ENCODE measurements at regions not wholly inside any gene's neighbourhood (a gene's known extent, or its start where the extent isn't known, plus 50 kb on each side); places are given as distances from the start of the nearest gene placed in this dataset.

DNA sequence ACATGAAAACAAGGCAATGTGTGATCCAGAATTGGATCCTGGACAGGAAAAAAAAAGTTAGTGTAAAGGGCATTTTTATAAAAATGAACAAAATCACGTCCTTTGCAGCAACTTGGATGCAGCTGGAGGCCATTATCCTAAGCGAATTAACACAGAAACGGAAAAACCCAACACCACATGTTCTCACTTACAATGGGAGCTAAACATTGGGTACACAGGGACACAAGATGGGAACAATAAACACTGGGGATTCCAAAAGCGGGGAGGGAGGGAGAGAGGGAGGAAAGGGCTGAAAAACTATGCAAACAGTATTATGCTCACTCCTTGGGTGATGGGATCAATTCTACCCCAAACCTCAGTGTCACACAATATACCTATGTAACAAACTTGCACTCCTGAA is 91.4 kb upstream of the BTBD3 start:
- DNase-seq (ENCODE audit: low spot score), result no peak

DNA sequence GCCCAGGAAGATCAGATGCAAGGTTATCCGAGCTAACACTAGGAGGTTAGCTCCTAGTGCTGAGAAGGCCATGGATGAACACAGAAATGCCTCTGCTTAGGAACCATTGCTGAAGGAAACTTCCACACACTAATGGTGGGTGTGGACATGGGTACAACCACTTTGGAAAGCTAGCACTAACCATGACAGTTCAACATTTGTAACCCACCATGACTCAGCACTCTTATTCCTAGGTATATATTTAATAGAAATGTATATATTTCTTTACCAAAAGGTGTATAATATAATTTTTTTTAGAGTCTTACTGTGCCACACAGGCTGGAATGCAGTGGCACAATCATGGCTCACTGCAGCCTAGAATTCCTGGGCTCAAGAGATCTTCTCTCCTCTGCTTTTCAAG is 85.3 kb upstream of the BTBD3 start:
- no peak for DNase-seq (ENCODE audit: low spot score)

- no peak for DNase-seq (ENCODE audit: low spot score)
Observed at GRCh38 chr20:11832851-11833250, 84.8 kb upstream of the BTBD3 start.

- DNase-seq (ENCODE audit: low spot score), result no peak
Observed at GRCh38 chr20:11833825-11834224, 83.9 kb upstream of the BTBD3 start.

- DNase-seq (ENCODE audit: low spot score), result no peak
Observed at GRCh38 chr20:11838076-11838636, 79.5 kb upstream of the BTBD3 start.

DNA sequence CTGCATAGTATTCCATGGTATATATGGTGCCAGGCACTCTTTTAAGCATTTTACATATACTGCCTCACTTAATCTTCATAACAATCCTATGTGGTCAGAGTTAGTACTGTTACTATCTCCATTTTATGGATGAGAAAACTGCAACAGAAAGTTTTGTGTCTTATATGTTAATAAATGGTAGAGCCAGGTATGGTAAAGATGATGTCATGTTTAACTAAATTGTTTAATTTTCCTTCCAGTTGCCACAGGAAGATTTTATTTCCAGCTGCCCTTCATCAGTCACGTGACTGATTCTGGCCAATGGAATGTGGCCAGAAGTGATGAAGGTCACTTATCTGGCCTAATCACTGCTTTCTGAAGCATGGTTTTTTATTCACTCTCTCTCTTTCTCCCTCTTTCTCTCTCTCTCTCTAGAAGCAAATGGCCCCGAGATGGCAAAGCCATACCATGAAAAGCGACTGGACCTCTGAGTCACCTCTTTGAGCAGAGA is 75.7 kb upstream of the BTBD3 start:
- DNase-seq (ENCODE audit: low spot score), result no peak

GRCh38 chr20:11843289-11843688 is 74.4 kb upstream of the BTBD3 start:
- DNase-seq (ENCODE audit: low spot score), result no peak

DNA sequence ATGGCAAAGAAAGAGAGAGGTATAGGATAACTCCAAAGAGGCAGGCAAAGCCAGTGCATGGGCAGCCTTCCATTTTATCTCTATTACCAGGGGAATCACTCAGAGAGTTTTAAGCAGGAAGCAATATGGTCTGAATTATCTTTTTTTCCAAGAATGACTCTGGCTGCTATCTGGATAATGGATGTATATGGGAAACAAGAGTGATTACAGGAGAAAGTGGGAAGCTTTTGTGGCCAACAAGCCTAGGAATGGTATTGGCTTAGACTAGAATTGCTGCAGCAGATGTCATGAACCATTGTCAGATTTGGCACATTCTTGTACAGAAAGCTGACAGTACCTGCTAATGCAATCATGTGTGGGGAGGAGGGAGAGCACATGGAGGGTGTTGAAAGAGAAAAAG is 73.0 kb upstream of the BTBD3 start:
- DNase-seq (ENCODE audit: low spot score), result no peak

DNA sequence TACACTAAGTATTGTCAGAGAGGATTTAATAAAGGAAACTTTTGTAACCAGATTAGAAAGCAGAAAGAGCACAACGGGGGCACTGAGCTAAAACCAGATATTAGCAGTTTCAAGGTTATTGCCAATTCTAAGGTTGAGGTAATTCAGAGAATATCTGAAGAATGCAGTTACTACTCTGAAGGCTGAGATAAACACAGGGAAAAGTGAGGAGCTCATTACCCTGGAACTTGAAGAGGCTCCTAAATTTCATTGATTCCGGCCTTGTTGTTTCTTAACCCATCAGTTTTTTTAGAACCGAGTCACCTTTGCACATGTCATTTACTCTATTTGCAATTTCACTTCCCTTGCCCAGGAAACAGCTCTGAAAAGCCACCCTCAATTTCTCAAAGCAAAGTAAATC is 72.4 kb upstream of the BTBD3 start:
- peak; percentile 18 for DNase-seq (ENCODE audit: low spot score)

GRCh38 chr20:11846131-11846530 is 71.6 kb upstream of the BTBD3 start:
- DNase-seq (ENCODE audit: low spot score), result no peak

DNA sequence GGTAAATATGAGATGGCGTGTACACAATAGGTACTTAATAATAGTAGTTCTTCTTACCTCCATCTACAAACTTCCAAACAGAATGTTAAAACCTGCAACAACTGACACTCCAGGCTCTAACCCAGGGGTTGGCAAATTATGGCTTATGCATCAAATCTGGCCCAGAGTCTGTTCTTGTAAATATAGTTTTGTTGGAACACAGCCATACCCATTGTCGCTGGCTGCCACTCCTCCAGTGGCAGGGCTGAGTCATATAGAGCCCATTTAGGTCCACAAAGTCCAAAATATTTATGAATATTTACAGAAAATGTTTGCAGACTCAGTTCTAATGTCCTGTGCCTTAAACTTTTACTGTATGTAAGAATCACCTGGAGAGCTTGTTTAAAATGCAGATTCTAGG is 69.9 kb upstream of the BTBD3 start:
- DNase-seq (ENCODE audit: low spot score), result no peak

GRCh38 chr20:11849270-11849915 is 68.3 kb upstream of the BTBD3 start:
- no peak for DNase-seq (ENCODE audit: low spot score)

GRCh38 chr20:11849976-11850670 is 67.6 kb upstream of the BTBD3 start:
- peak; percentile 85 for DNase-seq (ENCODE audit: low spot score)

DNA sequence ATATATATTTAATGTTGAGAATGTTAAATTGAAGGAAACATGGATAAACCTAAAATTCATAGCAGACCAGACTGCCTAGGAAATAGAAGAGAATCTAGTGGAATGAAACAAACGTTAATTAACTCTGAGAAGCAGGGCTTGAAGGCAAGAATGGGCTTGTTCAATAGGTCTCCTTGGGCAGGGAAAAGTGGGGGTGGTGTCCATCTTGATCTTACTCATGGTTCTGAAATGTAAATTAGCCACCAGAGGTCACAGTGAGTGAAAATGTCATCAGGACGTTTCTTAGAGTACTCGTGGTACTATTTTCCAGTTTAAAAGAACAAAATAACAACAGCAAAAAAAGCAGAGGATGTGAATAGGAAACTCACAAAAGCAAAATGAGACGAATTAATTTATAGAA is 66.8 kb upstream of the BTBD3 start:
- peak; percentile 79 for DNase-seq (ENCODE audit: low spot score)

GRCh38 chr20:11851646-11852045 is 66.0 kb upstream of the BTBD3 start:
- no peak for DNase-seq (ENCODE audit: low spot score)

- DNase-seq (ENCODE audit: low spot score), result no peak
Observed at GRCh38 chr20:11852189-11852588, 65.5 kb upstream of the BTBD3 start.

DNA sequence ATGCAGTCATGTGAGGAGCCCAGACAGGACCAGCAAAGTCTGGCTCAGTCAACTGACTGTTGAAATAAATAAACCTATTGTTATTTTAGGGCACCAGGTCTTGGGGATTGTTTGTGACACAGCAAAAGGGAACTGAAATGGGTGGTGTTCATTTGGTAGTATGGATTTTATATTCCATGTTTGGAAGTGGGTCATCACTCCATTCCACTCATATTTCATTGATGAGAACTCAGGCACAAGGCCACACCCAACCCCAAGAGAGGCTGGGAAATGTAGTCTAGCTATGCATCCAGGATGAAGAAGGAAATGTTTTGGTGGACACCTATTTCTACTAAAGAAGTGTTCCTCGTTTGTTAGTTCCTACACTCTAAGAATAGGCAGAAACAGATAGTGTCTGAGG is 64.9 kb upstream of the BTBD3 start:
- peak; percentile 65 for DNase-seq (ENCODE audit: low spot score)

DNA sequence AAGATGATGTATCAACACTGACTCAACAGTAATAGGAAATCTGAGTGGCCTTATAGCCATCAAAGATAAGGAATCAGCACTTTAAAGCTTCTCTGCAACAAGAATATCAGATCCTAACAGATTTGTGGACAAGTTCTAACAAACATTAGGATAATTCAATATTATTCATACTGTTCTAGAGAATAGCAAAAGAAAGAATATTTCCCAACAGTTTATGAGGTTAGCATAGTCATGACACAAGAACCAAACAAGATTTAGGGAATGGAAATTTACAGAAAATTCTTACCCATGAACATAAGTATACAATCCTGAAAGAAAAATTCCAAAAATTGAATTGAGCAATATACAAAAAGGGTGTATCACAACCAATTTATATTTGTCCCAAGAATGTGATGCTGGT is 64.3 kb upstream of the BTBD3 start:
- DNase-seq (ENCODE audit: low spot score), result no peak

DNA sequence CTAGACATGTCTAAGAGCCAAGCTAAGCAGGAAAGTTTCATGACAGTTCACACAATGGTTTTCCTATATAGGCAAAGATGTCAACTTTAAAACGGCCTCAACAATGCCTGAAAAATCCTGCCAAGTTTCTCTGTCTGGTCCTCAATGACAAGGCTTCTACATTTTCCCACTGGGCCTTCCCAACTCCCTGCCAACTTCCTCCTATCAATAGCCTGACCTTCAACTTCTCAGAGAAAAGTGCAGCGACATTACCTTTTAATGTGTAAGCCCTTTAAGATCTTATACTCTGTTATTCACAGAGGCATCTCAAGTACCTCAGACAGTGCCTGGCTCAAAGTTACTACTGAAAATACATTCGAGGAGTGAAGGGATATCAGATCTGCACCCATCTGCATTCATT is 56.2 kb upstream of the BTBD3 start:
- DNase-seq (ENCODE audit: low spot score), result no peak

GRCh38 chr20:11867291-11867919 is 50.3 kb upstream of the BTBD3 start:
- peak; percentile 31 for DNase-seq (ENCODE audit: low spot score)
